GM19240 (cell line): ENCODE measurements at regions not wholly inside any gene's neighbourhood (a gene's known extent, or its start where the extent isn't known, plus 50 kb on each side); places are given as distances from the start of the nearest gene placed in this dataset.
"Not testable (repeated sequence)": the region's sequence is repeated elsewhere in the genome, so short reads cannot be mapped to it uniquely, and the experiment has no call there.

Source experiments
- DNase-seq: peaks from one replicate; pipeline ENCODE4 v3.0.0; 2011; ENCODE audit warnings: low spot score; ENCODE audit not compliant: insufficient read length

- no peak for DNase-seq
These were observed 1387.5 kb downstream of the LRFN5 start for GRCh38 chr14:42994051-42994736.

GRCh38 chr14:42992930-42993329, 1386.3 kb downstream of the LRFN5 start:
- DNase-seq = no peak

- DNase-seq = no peak
These were observed 1373.7 kb downstream of the LRFN5 start for GRCh38 chr14:42980419-42980818.

GRCh38 chr14:42973171-42973570, 1366.5 kb downstream of the LRFN5 start:
- DNase-seq = not testable (repeated sequence)

GRCh38 chr14:42965512-42965911, 1358.8 kb downstream of the LRFN5 start:
- DNase-seq = no peak

GRCh38 chr14:42961509-42961908, 1354.8 kb downstream of the LRFN5 start:
- DNase-seq = no peak

GRCh38 chr14:42950363-42950762, 1343.7 kb downstream of the LRFN5 start:
- no peak for DNase-seq

GRCh38 chr14:42947991-42948390, 1341.3 kb downstream of the LRFN5 start:
- DNase-seq = no peak

- DNase-seq = no peak
These were observed 1337.6 kb downstream of the LRFN5 start for GRCh38 chr14:42944284-42944683.

GRCh38 chr14:42931308-42931707, 1324.6 kb downstream of the LRFN5 start:
- DNase-seq = no peak

- DNase-seq = no peak
These were observed 1323.3 kb downstream of the LRFN5 start for GRCh38 chr14:42929806-42930480.

GRCh38 chr14:42927313-42927712, 1320.6 kb downstream of the LRFN5 start:
- no peak for DNase-seq

- no peak for DNase-seq
These were observed 1315.2 kb downstream of the LRFN5 start for GRCh38 chr14:42921901-42922300.

GRCh38 chr14:42918615-42919014, 1311.9 kb downstream of the LRFN5 start:
- DNase-seq = no peak

GRCh38 chr14:42911642-42912041, 1305.0 kb downstream of the LRFN5 start:
- no peak for DNase-seq

- no peak for DNase-seq
These were observed 1303.0 kb downstream of the LRFN5 start for GRCh38 chr14:42909659-42910058.

- no peak for DNase-seq
These were observed 1286.5 kb downstream of the LRFN5 start for GRCh38 chr14:42893183-42893582.

GRCh38 chr14:42884100-42884499, 1277.4 kb downstream of the LRFN5 start:
- no peak for DNase-seq

GRCh38 chr14:42877716-42878115, 1271.0 kb downstream of the LRFN5 start:
- DNase-seq = no peak

- DNase-seq = no peak
These were observed 1266.1 kb downstream of the LRFN5 start for GRCh38 chr14:42872786-42873185.

GRCh38 chr14:42869681-42870080, 1263.0 kb downstream of the LRFN5 start:
- no peak for DNase-seq

- DNase-seq = no peak
These were observed 1255.4 kb downstream of the LRFN5 start for GRCh38 chr14:42862114-42862513.

GRCh38 chr14:42860371-42860770, 1253.7 kb downstream of the LRFN5 start:
- no peak for DNase-seq
